Activated naive CD8-positive, alpha-beta T cell treated with anti-CD3 and anti-CD28 coated beads, Interleukin-2, amount 10 ng/mL, durations not matched to agents 7 days and 5 days (primary cell): ENCODE measurements at regions not wholly inside any gene's neighbourhood (a gene's known extent, or its start where the extent isn't known, plus 50 kb on each side); places are given as distances from the start of the nearest gene placed in this dataset.

Experiments used
- ATAC-seq: fragments of 150-1000 bp; cut with Tn5 transposase; one replicate; pipeline ENCODE4 v1.10.0; 2021; ENCODE audit warnings: low read depth, moderate library complexity
- POLR2A ChIA-PET: fragments of 350-600 bp; sonication (Branson Sonifier 250); formaldehyde crosslinking; loops from one replicate; lab custom pipeline; 2021; ENCODE audit warnings: antibody characterized with exemption; lab: Charles Lee
- DNase-seq: peaks from one replicate; pipeline ENCODE4 v3.0.0; 2021
- H3K27ac Mint-ChIP-seq: one replicate; pipeline ENCODE4 v1.8.0; 2022; ENCODE audit warnings: mild to moderate bottlenecking, mixed read lengths
- H3K27me3 Mint-ChIP-seq: one replicate; pipeline ENCODE4 v1.8.0; 2022; ENCODE audit warnings: mild to moderate bottlenecking, moderate library complexity, mixed read lengths
- H3K36me3 Mint-ChIP-seq: one replicate; pipeline ENCODE4 v1.8.0; 2021; ENCODE audit warnings: mild to moderate bottlenecking, mixed read lengths
- H3K4me1 Mint-ChIP-seq: one replicate; pipeline ENCODE4 v1.8.0; 2021; ENCODE audit warnings: mixed read lengths
- H3K4me3 Mint-ChIP-seq: one replicate; pipeline ENCODE4 v1.8.0; 2022; ENCODE audit warnings: mild to moderate bottlenecking, moderate library complexity, mixed read lengths
- H3K9me3 Mint-ChIP-seq: one replicate; pipeline ENCODE4 v1.8.0; 2021; ENCODE audit warnings: mixed read lengths

GRCh38 chr16:86816930-86817625, 238.7 kb downstream of the FOXL1 start:
- H3K27me3 Mint-ChIP-seq = peaks cover 8% of the 10 kb centered on the region
- POLR2A ChIA-PET = no interaction called here
- no peaks in the 10 kb centered on the region for H3K9me3 Mint-ChIP-seq
- ATAC-seq (no peak), DNase-seq (no peak)
- H3K36me3 Mint-ChIP-seq = no peaks in the 10 kb centered on the region
- no peaks in the 10 kb centered on the region for H3K4me1 Mint-ChIP-seq
- no peak overlapping the region for H3K27ac Mint-ChIP-seq
- no peak overlapping the region for H3K4me3 Mint-ChIP-seq

- no peak for ATAC-seq
- Mint-ChIP-seq H3K27ac (no peak overlapping the region), H3K4me1 (no peaks in the 10 kb centered on the region), H3K4me3 (no peak overlapping the region), H3K36me3 (no peaks in the 10 kb centered on the region), H3K9me3 (no peaks in the 10 kb centered on the region), H3K27me3 (peaks cover 10% of the 10 kb centered on the region)
- POLR2A ChIA-PET = no interaction called here
- no peak for DNase-seq
Measured at GRCh38 chr16:86818671-86819532, 240.6 kb downstream of the FOXL1 start.

GRCh38 chr16:86819533-86819892, 241.2 kb downstream of the FOXL1 start:
- no peaks in the 10 kb centered on the region for H3K4me1 Mint-ChIP-seq
- no peak overlapping the region for H3K27ac Mint-ChIP-seq

GRCh38 chr16:86821895-86822294, 243.5 kb downstream of the FOXL1 start:
- POLR2A ChIA-PET = no interaction called here

More at GRCh38 chr16:86819533-86819892, 241.2 kb downstream of the FOXL1 start:
- ATAC-seq (no peak), DNase-seq (no peak)
- peaks cover 10% of the 10 kb centered on the region for H3K27me3 Mint-ChIP-seq
- H3K4me3 Mint-ChIP-seq = no peak overlapping the region
- POLR2A ChIA-PET = no interaction called here
- no peaks in the 10 kb centered on the region for H3K36me3 Mint-ChIP-seq
- no peaks in the 10 kb centered on the region for H3K9me3 Mint-ChIP-seq

GRCh38 chr16:86823125-86823524, 244.8 kb downstream of the FOXL1 start:
- H3K36me3 Mint-ChIP-seq = no peaks in the 10 kb centered on the region
- no peaks in the 10 kb centered on the region for H3K9me3 Mint-ChIP-seq
- POLR2A ChIA-PET = no interaction called here
- H3K4me3 Mint-ChIP-seq = no peak overlapping the region
- peaks cover 4% of the 10 kb centered on the region for H3K4me1 Mint-ChIP-seq
- H3K27me3 Mint-ChIP-seq = peaks cover 29% of the 10 kb centered on the region
- DNase-seq (no peak), ATAC-seq (no peak)
- H3K27ac Mint-ChIP-seq = no peak overlapping the region

More at GRCh38 chr16:86821895-86822294, 243.5 kb downstream of the FOXL1 start:
- Mint-ChIP-seq H3K9me3 (no peaks in the 10 kb centered on the region), H3K4me1 (no peaks in the 10 kb centered on the region), H3K36me3 (no peaks in the 10 kb centered on the region), H3K4me3 (no peak overlapping the region), H3K27ac (no peak overlapping the region), H3K27me3 (peaks cover 23% of the 10 kb centered on the region)
- ATAC-seq = no peak
- DNase-seq = no peak

- Mint-ChIP-seq H3K9me3 (no peaks in the 10 kb centered on the region), H3K36me3 (no peaks in the 10 kb centered on the region), H3K4me1 (peaks cover 4% of the 10 kb centered on the region), H3K27me3 (peaks cover 29% of the 10 kb centered on the region), H3K4me3 (no peak overlapping the region), H3K27ac (no peak overlapping the region)
- ATAC-seq (no peak), DNase-seq (no peak)
- POLR2A ChIA-PET = no interaction called here
Measured at GRCh38 chr16:86823888-86824671, 245.7 kb downstream of the FOXL1 start.

GRCh38 chr16:86824751-86825296, 246.5 kb downstream of the FOXL1 start:
- Mint-ChIP-seq H3K4me3 (no peak overlapping the region), H3K27ac (no peak overlapping the region), H3K36me3 (no peaks in the 10 kb centered on the region), H3K4me1 (peaks cover 4% of the 10 kb centered on the region), H3K9me3 (no peaks in the 10 kb centered on the region), H3K27me3 (peaks cover 29% of the 10 kb centered on the region)
- DNase-seq (no peak), ATAC-seq (no peak)
- POLR2A ChIA-PET = no interaction called here

GRCh38 chr16:86825631-86826030, 247.3 kb downstream of the FOXL1 start:
- no peak overlapping the region for H3K27ac Mint-ChIP-seq
- DNase-seq = no peak
- peaks cover 29% of the 10 kb centered on the region for H3K27me3 Mint-ChIP-seq
- H3K36me3 Mint-ChIP-seq = no peaks in the 10 kb centered on the region
- no peaks in the 10 kb centered on the region for H3K9me3 Mint-ChIP-seq
- POLR2A ChIA-PET = no interaction called here
- H3K4me1 Mint-ChIP-seq = peaks cover 4% of the 10 kb centered on the region
- no peak overlapping the region for H3K4me3 Mint-ChIP-seq
- no peak for ATAC-seq

- Mint-ChIP-seq H3K4me3 (no peak overlapping the region), H3K27ac (no peak overlapping the region), H3K36me3 (no peaks in the 10 kb centered on the region), H3K4me1 (peaks cover 4% of the 10 kb centered on the region), H3K9me3 (no peaks in the 10 kb centered on the region), H3K27me3 (peaks cover 29% of the 10 kb centered on the region)
- no peak for DNase-seq
- POLR2A ChIA-PET = no interaction called here
- no peak for ATAC-seq
Measured at GRCh38 chr16:86826941-86827340, 248.6 kb downstream of the FOXL1 start.

GRCh38 chr16:86827521-86827920, 249.2 kb downstream of the FOXL1 start:
- no peak for ATAC-seq
- no peak overlapping the region for H3K27ac Mint-ChIP-seq
- POLR2A ChIA-PET = no interaction called here
- H3K9me3 Mint-ChIP-seq = no peaks in the 10 kb centered on the region
- no peak overlapping the region for H3K4me3 Mint-ChIP-seq
- DNase-seq = no peak
- H3K36me3 Mint-ChIP-seq = no peaks in the 10 kb centered on the region
- peaks cover 4% of the 10 kb centered on the region for H3K4me1 Mint-ChIP-seq
- peaks cover 33% of the 10 kb centered on the region for H3K27me3 Mint-ChIP-seq

GRCh38 chr16:86828202-86828601, 249.9 kb downstream of the FOXL1 start:
- no peak overlapping the region for H3K4me3 Mint-ChIP-seq
- DNase-seq = no peak
- ATAC-seq = no peak
- peaks cover 4% of the 10 kb centered on the region for H3K4me1 Mint-ChIP-seq
- no peak overlapping the region for H3K27ac Mint-ChIP-seq
- H3K9me3 Mint-ChIP-seq = no peaks in the 10 kb centered on the region
- H3K36me3 Mint-ChIP-seq = no peaks in the 10 kb centered on the region
- peaks cover 33% of the 10 kb centered on the region for H3K27me3 Mint-ChIP-seq
- POLR2A ChIA-PET = no interaction called here

- Mint-ChIP-seq H3K9me3 (no peaks in the 10 kb centered on the region), H3K27ac (no peak overlapping the region), H3K36me3 (no peaks in the 10 kb centered on the region), H3K27me3 (peaks cover 34% of the 10 kb centered on the region), H3K4me3 (no peak overlapping the region), H3K4me1 (peaks cover 4% of the 10 kb centered on the region)
- ATAC-seq (no peak), DNase-seq (no peak)
- POLR2A ChIA-PET = no interaction called here
Measured at GRCh38 chr16:86828653-86829052, 250.3 kb downstream of the FOXL1 start.

GRCh38 chr16:86831366-86831765, 253.0 kb downstream of the FOXL1 start:
- POLR2A ChIA-PET = no interaction called here
- H3K36me3 Mint-ChIP-seq = no peaks in the 10 kb centered on the region
- no peak overlapping the region for H3K27ac Mint-ChIP-seq
- H3K4me1 Mint-ChIP-seq = peaks cover 4% of the 10 kb centered on the region
- H3K4me3 Mint-ChIP-seq = no peak overlapping the region
- ATAC-seq = no peak
- H3K27me3 Mint-ChIP-seq = peaks cover 24% of the 10 kb centered on the region
- H3K9me3 Mint-ChIP-seq = no peaks in the 10 kb centered on the region
- no peak for DNase-seq
